Bronchial epithelial cell (primary cell): ENCODE measurements at regions not wholly inside any gene's neighbourhood (a gene's known extent, or its start where the extent isn't known, plus 50 kb on each side); places are given as distances from the start of the nearest gene placed in this dataset.
A peak's percentile ranks its signal among the peaks of the same experiment; 100 is the strongest.

ENCODE experiments used
- DNase-seq: peaks from one replicate; pipeline ENCODE4 v3.0.0-alpha.2; 2010; ENCODE audit warnings: low read depth
- FAIRE-seq: peaks from 2 replicates; lab custom pipeline; 2011; peaks lifted over from hg19 to GRCh38; lab: Jason Lieb, UNC
- H3K27me3 ChIP-seq: 2 replicates; pipeline ENCODE4 v1.5.1; 2011; ENCODE audit warnings: low read length; ENCODE audit not compliant: control insufficient read depth, insufficient read depth
- H3K36me3 ChIP-seq: 2 replicates; pipeline ENCODE4 v1.5.1; 2011; ENCODE audit warnings: low read length; ENCODE audit not compliant: control insufficient read depth, insufficient read depth
- H3K4me3 ChIP-seq: 2 replicates; pipeline ENCODE4 v1.5.1; 2011; ENCODE audit warnings: mild to moderate bottlenecking, low read depth, low read length, control low read depth
- TF ChIP-seq, protein P1 (sequence below): IDR thresholded peaks from 2 replicates; pipeline ENCODE4 v1.5.1; 2011; ENCODE audit warnings: mild to moderate bottlenecking, moderate library complexity, low read length, control low read depth, inconsistent platforms; ENCODE audit not compliant: insufficient read depth, severe bottlenecking

DNA sequence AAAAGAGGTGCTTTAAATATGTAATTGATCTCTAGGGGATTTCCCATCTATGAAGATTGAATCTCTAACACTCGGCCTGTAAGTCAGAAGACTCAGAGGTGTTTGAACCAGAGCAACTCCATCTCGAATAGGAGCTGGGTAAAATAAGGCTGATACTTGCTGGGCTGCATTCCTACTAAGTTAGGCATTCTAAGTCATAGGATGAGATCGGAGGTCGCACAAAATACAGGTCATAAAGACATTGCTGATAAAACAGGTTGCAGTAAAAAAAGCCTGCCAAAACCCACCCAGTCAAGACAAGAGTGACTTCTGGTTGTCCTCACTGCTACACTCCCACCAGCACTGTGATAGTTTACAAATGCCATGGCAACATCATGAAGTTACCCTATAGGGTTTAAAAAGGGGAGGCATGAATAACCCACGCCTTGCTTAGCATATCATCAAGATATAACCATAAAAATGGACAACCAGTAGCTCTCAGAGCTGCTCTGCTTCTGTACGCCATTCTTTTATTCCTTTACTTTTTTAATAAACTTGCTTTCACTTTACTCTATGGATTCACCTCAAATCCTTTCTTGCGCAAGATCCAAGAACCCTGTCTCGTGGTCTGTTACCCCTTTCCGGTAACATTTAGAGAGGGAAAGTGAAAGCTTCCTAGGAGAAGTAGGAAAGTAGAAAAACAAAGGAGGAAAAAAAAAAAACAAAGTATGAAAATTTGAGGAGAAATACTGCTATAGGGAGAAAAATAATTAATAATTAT is 129.7 kb upstream of the PHACTR1 start:
- H3K27me3 ChIP-seq, result no peaks in the 10 kb centered on the region
- FAIRE-seq, result peak; percentile 7
- H3K4me3 ChIP-seq, result no peak overlapping the region
- DNase-seq, result peak; percentile 59
- TF ChIP-seq, protein P1, sequence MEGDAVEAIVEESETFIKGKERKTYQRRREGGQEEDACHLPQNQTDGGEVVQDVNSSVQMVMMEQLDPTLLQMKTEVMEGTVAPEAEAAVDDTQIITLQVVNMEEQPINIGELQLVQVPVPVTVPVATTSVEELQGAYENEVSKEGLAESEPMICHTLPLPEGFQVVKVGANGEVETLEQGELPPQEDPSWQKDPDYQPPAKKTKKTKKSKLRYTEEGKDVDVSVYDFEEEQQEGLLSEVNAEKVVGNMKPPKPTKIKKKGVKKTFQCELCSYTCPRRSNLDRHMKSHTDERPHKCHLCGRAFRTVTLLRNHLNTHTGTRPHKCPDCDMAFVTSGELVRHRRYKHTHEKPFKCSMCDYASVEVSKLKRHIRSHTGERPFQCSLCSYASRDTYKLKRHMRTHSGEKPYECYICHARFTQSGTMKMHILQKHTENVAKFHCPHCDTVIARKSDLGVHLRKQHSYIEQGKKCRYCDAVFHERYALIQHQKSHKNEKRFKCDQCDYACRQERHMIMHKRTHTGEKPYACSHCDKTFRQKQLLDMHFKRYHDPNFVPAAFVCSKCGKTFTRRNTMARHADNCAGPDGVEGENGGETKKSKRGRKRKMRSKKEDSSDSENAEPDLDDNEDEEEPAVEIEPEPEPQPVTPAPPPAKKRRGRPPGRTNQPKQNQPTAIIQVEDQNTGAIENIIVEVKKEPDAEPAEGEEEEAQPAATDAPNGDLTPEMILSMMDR, result no peak
- H3K36me3 ChIP-seq, result no peaks in the 10 kb centered on the region

DNA sequence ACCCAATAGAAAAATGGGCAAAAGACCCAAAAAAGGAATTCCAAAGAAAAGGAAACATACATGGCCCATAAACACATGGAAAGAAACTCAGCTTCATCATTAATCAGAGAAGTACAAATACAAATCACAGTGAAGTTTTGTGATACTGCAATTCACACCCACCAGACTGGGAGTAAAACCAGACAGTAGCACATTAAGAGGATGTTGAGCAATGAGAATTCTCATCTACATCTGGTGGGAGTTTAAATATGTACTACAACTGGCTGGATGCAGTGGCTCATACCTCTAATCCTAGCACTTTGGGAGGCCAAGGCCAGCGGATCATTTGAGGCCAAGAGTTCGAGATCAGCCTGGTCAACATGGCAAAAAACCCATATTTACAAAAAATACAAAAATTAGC is 125.7 kb upstream of the PHACTR1 start:
- DNase-seq, result no peak
- no peak for FAIRE-seq
- TF ChIP-seq, protein P1, result no peak

DNA sequence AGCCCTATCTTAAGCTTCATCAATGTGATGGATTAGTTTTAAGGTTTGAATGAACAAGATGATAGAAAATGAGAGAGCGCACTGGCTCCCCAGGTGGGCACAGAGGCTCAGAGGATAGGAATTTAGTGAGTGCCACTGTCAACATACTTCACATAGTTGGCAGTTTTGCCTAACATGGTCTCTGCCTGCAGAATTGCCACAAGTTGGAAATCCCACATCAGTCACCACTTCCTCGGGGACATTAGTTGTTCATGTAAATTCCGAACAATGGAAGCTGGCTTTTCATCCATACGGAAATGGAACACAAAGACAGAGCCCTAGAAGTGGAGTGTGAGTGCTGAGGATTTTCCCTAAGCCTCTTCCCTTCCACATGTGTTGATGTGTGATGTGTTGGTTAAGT is 123.9 kb upstream of the PHACTR1 start:
- no peaks in the 10 kb centered on the region for H3K36me3 ChIP-seq
- FAIRE-seq, result no peak
- peak; percentile 82 for DNase-seq
- TF ChIP-seq, protein P1, result no peak
- H3K27me3 ChIP-seq, result no peaks in the 10 kb centered on the region
- no peak overlapping the region for H3K4me3 ChIP-seq

More for the DNA sequence above, 125.7 kb upstream of the PHACTR1 start:
- no peaks in the 10 kb centered on the region for H3K27me3 ChIP-seq
- no peak overlapping the region for H3K4me3 ChIP-seq
- no peaks in the 10 kb centered on the region for H3K36me3 ChIP-seq

DNA sequence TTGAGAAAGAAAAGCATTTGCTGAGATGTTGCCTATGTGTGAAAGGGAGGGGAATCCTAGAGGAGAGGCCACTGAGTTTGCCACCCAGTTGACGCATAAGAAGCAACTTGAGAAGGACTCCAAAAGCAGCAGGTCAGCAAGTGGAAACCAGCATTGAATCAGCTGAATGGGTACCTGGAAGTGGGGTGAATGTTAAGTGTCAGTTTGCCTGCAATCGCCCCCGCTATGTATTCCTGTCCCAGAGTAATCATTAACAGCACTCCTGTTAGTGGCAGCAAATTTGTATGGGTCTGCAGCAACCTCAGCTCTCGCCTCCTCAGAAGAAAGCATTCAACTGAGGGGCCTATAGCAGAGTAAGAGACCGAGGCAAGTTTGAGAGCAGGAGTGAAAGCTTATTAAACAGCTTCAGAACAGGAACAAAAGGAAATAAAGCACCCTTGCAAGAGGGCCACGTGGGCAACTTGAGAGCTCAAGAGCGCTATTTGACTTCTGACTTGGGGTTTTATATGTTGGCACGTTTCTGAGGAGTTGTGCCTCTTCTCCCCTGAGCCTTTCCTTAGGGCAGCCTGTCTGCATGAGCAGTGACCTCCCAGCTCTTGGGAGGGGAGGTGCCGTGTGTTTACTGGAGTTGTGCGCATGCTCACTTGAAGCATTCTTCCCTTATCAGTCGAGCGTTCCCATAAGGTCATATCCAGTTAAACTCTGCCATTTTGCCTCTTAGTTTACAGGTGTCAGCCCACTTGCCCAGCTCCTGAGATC is 122.6 kb upstream of the PHACTR1 start:
- Histone ChIP-seq H3K27me3 (no peaks in the 10 kb centered on the region), H3K4me3 (no peak overlapping the region), H3K36me3 (no peaks in the 10 kb centered on the region)
- FAIRE-seq (no peak), DNase-seq (no peak)
- TF ChIP-seq, protein P1, result no peak

GRCh38 chr6:12594530-12594893 is 122.1 kb upstream of the PHACTR1 start:
- no peaks in the 10 kb centered on the region for H3K27me3 ChIP-seq
- no peak for DNase-seq
- H3K4me3 ChIP-seq, result no peak overlapping the region
- TF ChIP-seq, protein P1, result no peak
- no peak for FAIRE-seq
- no peaks in the 10 kb centered on the region for H3K36me3 ChIP-seq
